GM12872 (cell line): ENCODE measurements at regions not wholly inside any gene's neighbourhood (a gene's known extent, or its start where the extent isn't known, plus 50 kb on each side); places are given as distances from the start of the nearest gene placed in this dataset.

Source experiments
- CTCF ChIP-seq: IDR thresholded peaks from 3 replicates; pipeline ENCODE4 v1.5.1; 2011; ENCODE audit warnings: low read depth, mild to moderate bottlenecking, low read length, moderate library complexity; ENCODE audit not compliant: insufficient read depth

GRCh38 chr7:13097499-13097898, 410.1 kb downstream of the ARL4A start:
- no peak for TF ChIP-seq CTCF

- no peak for TF ChIP-seq CTCF
Observed at GRCh38 chr7:13098161-13098560, 410.7 kb downstream of the ARL4A start.

DNA sequence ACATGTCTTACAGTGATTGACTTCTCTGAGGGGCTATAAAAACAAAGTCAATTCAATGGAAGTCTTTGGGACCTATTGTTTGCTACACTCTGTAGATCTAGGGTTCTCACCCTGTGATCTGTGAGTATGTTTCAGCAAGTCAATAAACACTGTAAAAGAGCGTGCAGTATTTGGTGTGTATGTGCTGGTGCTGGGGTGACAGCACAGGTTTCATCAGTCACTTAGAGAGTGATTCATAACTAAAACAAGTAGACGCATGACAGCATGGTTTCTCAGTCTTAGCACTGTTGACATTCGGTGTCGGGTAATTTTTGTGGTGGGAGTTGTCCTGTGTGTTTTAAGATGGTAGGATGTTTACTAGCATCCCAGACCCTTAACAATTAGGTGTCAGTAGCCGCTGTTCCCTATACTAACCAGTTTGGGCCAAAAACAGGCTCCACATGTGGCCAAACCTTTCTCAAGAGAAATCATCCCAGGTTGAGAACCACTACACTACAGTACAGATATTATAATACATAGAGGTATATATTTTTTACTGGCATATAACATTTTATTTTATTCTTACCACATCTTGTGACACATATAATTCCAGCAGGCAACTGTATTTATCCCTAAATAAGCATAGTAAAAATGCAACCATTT, 411.8 kb downstream of the ARL4A start:
- TF ChIP-seq CTCF, result no peak

- TF ChIP-seq CTCF, result no peak
Observed at GRCh38 chr7:13104128-13104527, 416.7 kb downstream of the ARL4A start.

GRCh38 chr7:13105209-13105608, 417.8 kb downstream of the ARL4A start:
- TF ChIP-seq CTCF, result no peak

- no peak for TF ChIP-seq CTCF
Observed at GRCh38 chr7:13106513-13106912, 419.1 kb downstream of the ARL4A start.

GRCh38 chr7:13107291-13107690, 419.9 kb downstream of the ARL4A start:
- TF ChIP-seq CTCF, result no peak

DNA sequence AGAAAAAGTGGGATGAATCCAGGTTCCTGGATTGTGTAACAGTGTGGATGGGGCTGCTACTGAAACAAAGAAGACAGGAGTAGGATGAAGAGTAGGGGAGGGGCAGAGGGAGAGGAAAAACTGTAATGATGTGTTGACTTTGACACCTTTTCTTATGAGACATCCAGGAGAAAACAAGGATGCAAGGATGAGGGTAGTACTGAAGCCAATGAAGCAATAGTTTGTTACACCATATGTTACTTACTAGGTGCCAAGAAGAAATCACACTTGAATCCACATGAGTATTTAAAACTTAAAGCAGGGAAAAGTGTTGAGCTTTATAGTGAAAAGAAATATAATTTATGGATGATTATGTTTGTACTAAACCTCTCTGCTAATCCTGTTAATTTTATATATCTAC, 420.6 kb downstream of the ARL4A start:
- no peak for TF ChIP-seq CTCF
